Smooth muscle cell (in vitro differentiated cells): ENCODE measurements at regions not wholly inside any gene's neighbourhood (a gene's known extent, or its start where the extent isn't known, plus 50 kb on each side); places are given as distances from the start of the nearest gene placed in this dataset.

Experiments
- DNase-seq: peaks from one replicate; lab custom pipeline; 2025; ENCODE audit not compliant: unreplicated experiment; lab: John Stamatoyannopoulos, UW
- H2AFZ ChIP-seq: fragments of 200-600 bp; sonication (generic); 2 replicates; pipeline ENCODE4 v1.6.0; 2016; ENCODE audit warnings: antibody characterized with exemption, low read depth, mild to moderate bottlenecking
- H3F3A ChIP-seq: fragments of 200-600 bp; sonication (generic); 2 replicates; pipeline ENCODE4 v1.6.0; 2017; ENCODE audit warnings: antibody characterized with exemption, low read depth
- H3K27ac ChIP-seq: fragments of 200-600 bp; sonication (generic); 2 replicates; pipeline ENCODE4 v1.5.1; 2016; ENCODE audit warnings: low read depth, mild to moderate bottlenecking
- H3K27me3 ChIP-seq: fragments of 200-600 bp; sonication (generic); 2 replicates; pipeline ENCODE4 v1.6.1; 2016; ENCODE audit warnings: low read depth, mild to moderate bottlenecking
- H3K36me3 ChIP-seq: fragments of 200-600 bp; sonication (generic); 2 replicates; pipeline ENCODE4 v1.5.1; 2016; ENCODE audit warnings: low read depth
- H3K4me1 ChIP-seq: fragments of 200-600 bp; sonication (generic); 2 replicates; pipeline ENCODE4 v1.5.1; 2016; ENCODE audit warnings: low read depth
- H3K4me2 ChIP-seq: fragments of 200-600 bp; sonication (generic); 2 replicates; pipeline ENCODE4 v1.6.0; 2016; ENCODE audit warnings: mild to moderate bottlenecking
- H3K4me3 ChIP-seq: fragments of 200-600 bp; sonication (generic); 2 replicates; pipeline ENCODE4 v1.5.1; 2016; ENCODE audit warnings: mild to moderate bottlenecking
- H3K79me2 ChIP-seq: fragments of 200-600 bp; sonication (generic); 2 replicates; pipeline ENCODE4 v1.6.0; 2016; ENCODE audit warnings: low read depth, mild to moderate bottlenecking
- H3K9ac ChIP-seq: fragments of 200-600 bp; sonication (generic); 2 replicates; pipeline ENCODE4 v1.6.0; 2016; ENCODE audit warnings: low read depth
- H3K9me3 ChIP-seq: fragments of 200-600 bp; sonication (generic); replicated peaks from 2 replicates; pipeline ENCODE4 v1.5.1; 2016; ENCODE audit warnings: low read depth
- H4K20me1 ChIP-seq: fragments of 200-600 bp; sonication (generic); 2 replicates; pipeline ENCODE4 v1.6.0; 2016; ENCODE audit warnings: low read depth
- WGBS: methylation state at CpG from one replicate; pipeline ENCODE4 v1.1.7; 2016; ENCODE audit warnings: low lambda C conversion rate; 5-methylcytosine and 5-hydroxymethylcytosine counted together
- TF ChIP-seq, protein P1 (sequence below): fragments of 200-600 bp; sonication (generic); IDR thresholded peaks from 2 replicates; pipeline ENCODE4 v1.5.1; 2017; ENCODE audit warnings: borderline replicate concordance, mild to moderate bottlenecking, antibody characterized with exemption; ENCODE audit not compliant: insufficient read depth, poor library complexity, severe bottlenecking

DNA sequence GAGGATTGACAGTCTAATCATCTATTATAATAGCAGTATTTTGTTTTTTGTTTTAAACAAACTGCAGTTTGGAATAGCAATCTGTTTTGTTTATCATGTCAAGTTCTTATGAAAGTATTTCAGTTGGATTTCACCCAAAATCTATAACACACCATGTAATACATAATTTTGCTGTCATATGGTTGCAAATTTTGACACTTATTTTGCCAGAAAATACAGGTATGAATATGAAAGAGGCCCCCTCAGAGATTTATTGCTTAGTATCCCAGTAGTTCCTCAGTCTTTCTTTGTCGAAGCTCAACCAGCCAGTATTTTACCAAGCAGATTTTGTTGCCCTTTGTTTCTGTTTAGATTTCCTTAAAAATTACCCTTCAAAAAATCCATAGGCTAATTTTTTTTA lies 317.5 kb upstream of the CXADR start:
- H3K79me2 ChIP-seq, result no peaks in the 10 kb centered on the region
- H3K27me3 ChIP-seq, result no peaks in the 10 kb centered on the region
- no peaks in the 10 kb centered on the region for H3K4me1 ChIP-seq
- 88% methylated on average over 1 of the region's 1 CpG for WGBS
- H3K36me3 ChIP-seq, result no peaks in the 10 kb centered on the region
- no peak for DNase-seq
- no peak overlapping the region for H3K4me2 ChIP-seq
- no peaks in the 10 kb centered on the region for H3F3A ChIP-seq
- TF ChIP-seq, protein P1, sequence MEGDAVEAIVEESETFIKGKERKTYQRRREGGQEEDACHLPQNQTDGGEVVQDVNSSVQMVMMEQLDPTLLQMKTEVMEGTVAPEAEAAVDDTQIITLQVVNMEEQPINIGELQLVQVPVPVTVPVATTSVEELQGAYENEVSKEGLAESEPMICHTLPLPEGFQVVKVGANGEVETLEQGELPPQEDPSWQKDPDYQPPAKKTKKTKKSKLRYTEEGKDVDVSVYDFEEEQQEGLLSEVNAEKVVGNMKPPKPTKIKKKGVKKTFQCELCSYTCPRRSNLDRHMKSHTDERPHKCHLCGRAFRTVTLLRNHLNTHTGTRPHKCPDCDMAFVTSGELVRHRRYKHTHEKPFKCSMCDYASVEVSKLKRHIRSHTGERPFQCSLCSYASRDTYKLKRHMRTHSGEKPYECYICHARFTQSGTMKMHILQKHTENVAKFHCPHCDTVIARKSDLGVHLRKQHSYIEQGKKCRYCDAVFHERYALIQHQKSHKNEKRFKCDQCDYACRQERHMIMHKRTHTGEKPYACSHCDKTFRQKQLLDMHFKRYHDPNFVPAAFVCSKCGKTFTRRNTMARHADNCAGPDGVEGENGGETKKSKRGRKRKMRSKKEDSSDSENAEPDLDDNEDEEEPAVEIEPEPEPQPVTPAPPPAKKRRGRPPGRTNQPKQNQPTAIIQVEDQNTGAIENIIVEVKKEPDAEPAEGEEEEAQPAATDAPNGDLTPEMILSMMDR, result no peak
- no peak overlapping the region for H3K9ac ChIP-seq
- H3K9me3 ChIP-seq, result no peaks in the 10 kb centered on the region
- H4K20me1 ChIP-seq, result no peaks in the 10 kb centered on the region
- H2AFZ ChIP-seq, result no peak overlapping the region
- no peak overlapping the region for H3K4me3 ChIP-seq
- H3K27ac ChIP-seq, result no peak overlapping the region

DNA sequence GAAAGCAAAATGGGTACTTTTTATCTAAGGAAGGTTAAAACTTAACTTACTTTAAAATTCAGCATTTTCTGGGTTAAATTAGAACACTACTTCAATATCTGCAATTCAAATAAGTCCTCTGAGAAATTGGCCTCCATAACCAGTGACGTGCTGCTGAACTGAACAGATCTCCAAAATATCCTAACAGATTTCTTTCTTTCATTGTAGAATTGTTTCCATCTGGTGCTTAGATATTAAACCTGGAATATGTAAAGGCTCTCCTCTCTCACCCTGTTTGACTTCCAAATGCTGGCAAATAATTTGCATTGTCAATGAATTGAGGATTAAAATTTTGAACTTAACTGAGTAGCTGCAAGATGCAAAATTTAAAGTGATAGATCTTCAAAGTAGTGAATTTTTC lies 316.9 kb upstream of the CXADR start:
- TF ChIP-seq, protein P1, result no peak
- no peak overlapping the region for H3K9ac ChIP-seq
- no peaks in the 10 kb centered on the region for H3K4me1 ChIP-seq
- no peak overlapping the region for H2AFZ ChIP-seq
- H3K9me3 ChIP-seq, result no peaks in the 10 kb centered on the region
- no peaks in the 10 kb centered on the region for H3K79me2 ChIP-seq
- no peak overlapping the region for H3K27ac ChIP-seq
- 65% methylated on average over 1 of the region's 1 CpG for WGBS
- no peaks in the 10 kb centered on the region for H3K27me3 ChIP-seq
- H3K4me2 ChIP-seq, result no peak overlapping the region
- DNase-seq, result no peak
- no peaks in the 10 kb centered on the region for H3K36me3 ChIP-seq
- H4K20me1 ChIP-seq, result no peaks in the 10 kb centered on the region
- H3K4me3 ChIP-seq, result no peak overlapping the region
- no peaks in the 10 kb centered on the region for H3F3A ChIP-seq

DNA sequence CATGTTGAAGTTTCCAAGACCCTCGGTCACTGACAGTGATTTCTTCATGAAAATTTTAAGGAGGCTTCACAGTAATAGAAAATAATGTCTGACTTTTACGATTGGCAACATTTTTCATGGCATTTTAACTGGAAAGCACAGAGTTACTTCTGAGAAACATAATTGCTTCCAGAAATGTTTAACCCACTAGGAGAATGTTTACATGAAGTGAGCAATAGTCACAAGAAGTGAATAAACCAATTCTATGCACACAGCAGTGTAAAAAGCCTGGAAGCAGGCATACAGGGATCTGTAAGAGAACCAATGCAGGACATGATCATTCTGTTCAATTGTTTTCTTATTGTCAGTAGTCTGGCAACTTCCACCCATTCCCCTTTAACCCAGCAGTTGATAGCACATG lies 316.2 kb upstream of the CXADR start:
- H3K36me3 ChIP-seq, result no peaks in the 10 kb centered on the region
- DNase-seq, result no peak
- no peak overlapping the region for H2AFZ ChIP-seq
- no peaks in the 10 kb centered on the region for H3F3A ChIP-seq
- H4K20me1 ChIP-seq, result no peaks in the 10 kb centered on the region
- no peak overlapping the region for H3K9ac ChIP-seq
- H3K4me2 ChIP-seq, result no peak overlapping the region
- no peak overlapping the region for H3K27ac ChIP-seq
- TF ChIP-seq, protein P1, result no peak
- no peaks in the 10 kb centered on the region for H3K79me2 ChIP-seq
- no peaks in the 10 kb centered on the region for H3K9me3 ChIP-seq
- H3K27me3 ChIP-seq, result no peaks in the 10 kb centered on the region
- no peak overlapping the region for H3K4me3 ChIP-seq
- H3K4me1 ChIP-seq, result no peaks in the 10 kb centered on the region
- 74% methylated on average over 2 of the region's 2 CpGs for WGBS

DNA sequence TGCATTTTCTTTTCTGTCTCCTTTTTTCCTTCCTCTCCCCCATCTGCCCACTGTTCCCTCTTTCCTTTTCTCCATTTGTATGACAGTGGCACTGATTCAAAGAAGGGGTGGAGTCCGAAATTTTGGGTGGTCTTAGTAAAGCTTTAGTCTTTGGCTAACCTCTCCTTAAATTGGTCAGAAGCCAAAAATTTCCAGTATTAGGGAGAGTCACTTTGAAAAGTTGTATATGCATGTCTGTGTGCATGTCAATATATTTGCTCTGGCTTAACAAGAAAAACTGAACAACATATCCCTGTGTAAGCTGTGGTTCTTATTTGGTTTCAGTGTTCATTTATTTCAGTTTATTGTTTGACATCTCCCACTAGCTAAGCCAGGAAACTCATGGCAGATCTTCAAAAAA lies 314.8 kb upstream of the CXADR start:
- Histone ChIP-seq H3K27me3 (no peaks in the 10 kb centered on the region), H3K4me3 (no peak overlapping the region), H2AFZ (no peak overlapping the region), H3K36me3 (no peaks in the 10 kb centered on the region), H3K79me2 (no peaks in the 10 kb centered on the region), H3K4me1 (no peaks in the 10 kb centered on the region), H3F3A (no peaks in the 10 kb centered on the region), H3K9ac (no peak overlapping the region), H3K4me2 (no peak overlapping the region), H3K9me3 (no peaks in the 10 kb centered on the region), H4K20me1 (no peaks in the 10 kb centered on the region), H3K27ac (no peak overlapping the region)
- TF ChIP-seq, protein P1, result no peak
- 96% methylated on average over 1 of the region's 1 CpG for WGBS
- no peak for DNase-seq
